GM23248 (cell line): ENCODE measurements at regions not wholly inside any gene's neighbourhood (a gene's known extent, or its start where the extent isn't known, plus 50 kb on each side); places are given as distances from the start of the nearest gene placed in this dataset.

Experiments used
- EZH2 ChIP-seq: fragments of 200-600 bp; sonication (generic); IDR thresholded peaks from 2 replicates; pipeline ENCODE4 v1.6.1; 2018; ENCODE audit warnings: antibody characterized with exemption, mild to moderate bottlenecking; ENCODE audit not compliant: insufficient read depth, poor library complexity, severe bottlenecking
- EZH2phosphoT487 ChIP-seq: fragments of 200-600 bp; sonication (generic); IDR thresholded peaks from 2 replicates; pipeline ENCODE4 v1.6.1; 2018; ENCODE audit warnings: antibody characterized with exemption, moderate library complexity, mild to moderate bottlenecking, low read depth; ENCODE audit not compliant: insufficient read depth

- no peak for TF ChIP-seq EZH2
- no peak for TF ChIP-seq EZH2phosphoT487
These were observed 111.4 kb upstream of the TIAM1 start for GRCh38 chr21:31455506-31455905.
